CD4-positive, alpha-beta memory T cell (primary cell): ENCODE measurements at regions not wholly inside any gene's neighbourhood (a gene's known extent, or its start where the extent isn't known, plus 50 kb on each side); places are given as distances from the start of the nearest gene placed in this dataset.
A peak's percentile ranks its signal among the peaks of the same experiment; 100 is the strongest.

Experiments
- CTCF ChIA-PET: fragments of 350-600 bp; sonication (Branson Sonifier 250); formaldehyde crosslinking; loops from one replicate; lab custom pipeline; 2021; ENCODE audit warnings: inconsistent platforms; ENCODE audit not compliant: partially characterized antibody; lab: Charles Lee
- POLR2A ChIA-PET: fragments of 350-600 bp; sonication (Branson Sonifier 250); formaldehyde crosslinking; loops from one replicate; lab custom pipeline; 2021; ENCODE audit not compliant: partially characterized antibody; lab: Charles Lee
- DNase-seq, 5 donors: peaks; one replicate each; pipeline versions ENCODE4 v3.0.0 to v3.0.0-alpha.2; 2020 to 2022; ENCODE audit warnings: mixed read lengths in 1 of 5
- H3K27ac ChIP-seq: one replicate; pipeline ENCODE4 v1.7.0; 2013; ENCODE audit warnings: low read depth, low read length
- H3K27me3 ChIP-seq: 2 replicates; pipeline ENCODE4 v1.7.0; 2013; ENCODE audit warnings: mild to moderate bottlenecking, low read length, moderate library complexity; ENCODE audit not compliant: insufficient read depth
- H3K36me3 ChIP-seq: 2 replicates; pipeline ENCODE4 v1.7.0; 2013; ENCODE audit warnings: mild to moderate bottlenecking, low read length, moderate library complexity; ENCODE audit not compliant: insufficient read depth
- H3K4me1 ChIP-seq: 2 replicates; pipeline ENCODE4 v1.7.0; 2013; ENCODE audit warnings: mild to moderate bottlenecking, low read length, moderate library complexity; ENCODE audit not compliant: insufficient read depth
- H3K4me3 ChIP-seq, 2 donors: one replicate each; pipeline ENCODE4 v1.7.0; 2013; ENCODE audit warnings: low read length in 2 of 2, mild to moderate bottlenecking in 1 of 2
- H3K9me3 ChIP-seq, 2 donors: one replicate each; pipeline ENCODE4 v1.7.0; 2013; ENCODE audit warnings: low read length in 2 of 2, control low read depth in 1 of 2; ENCODE audit not compliant: control insufficient read depth in 1 of 2
- H3K27ac Mint-ChIP-seq, 7 donors: one replicate each; pipeline ENCODE4 v1.8.0; 2020 to 2021; ENCODE audit warnings: mixed read lengths in 7 of 7, mild to moderate bottlenecking in 6 of 7, inconsistent platforms in 3 of 7, moderate library complexity in 3 of 7
- H3K27me3 Mint-ChIP-seq, 2 donors: one replicate each; pipeline ENCODE4 v1.8.0; 2020 to 2021; ENCODE audit warnings: mixed read lengths in 2 of 2
- H3K36me3 Mint-ChIP-seq, 2 donors: one replicate each; pipeline ENCODE4 v1.8.0; 2020 to 2021; ENCODE audit warnings: mixed read lengths in 2 of 2, inconsistent platforms in 1 of 2, mild to moderate bottlenecking in 1 of 2
- H3K4me1 Mint-ChIP-seq, 4 donors: one replicate each; pipeline ENCODE4 v1.8.0; 2020 to 2021; ENCODE audit warnings: mixed read lengths in 4 of 4, mild to moderate bottlenecking in 1 of 4
- H3K4me3 Mint-ChIP-seq, 8 donors: one replicate each; pipeline ENCODE4 v1.8.0; 2020 to 2021; ENCODE audit warnings: mixed read lengths in 8 of 8, mild to moderate bottlenecking in 7 of 8, moderate library complexity in 6 of 8, inconsistent platforms in 3 of 8
- H3K9me3 Mint-ChIP-seq, 8 donors: one replicate each; pipeline ENCODE4 v1.8.0; 2020 to 2021; ENCODE audit warnings: mixed read lengths in 8 of 8, mild to moderate bottlenecking in 5 of 8, inconsistent platforms in 3 of 8, moderate library complexity in 1 of 8
- intact Hi-C: fragments of 100-400 bp; cut with micrococcal nuclease; formaldehyde crosslinking; loops from one replicate; pipeline ENCODE4 v1.15.1; 2023

GRCh38 chr14:78088916-78089315 is 81.3 kb upstream of the NRXN3 start:
- H3K4me3 Mint-ChIP-seq = no peak overlapping the region
- CTCF ChIA-PET = no interaction called here
- no peak overlapping the region for H3K4me3 ChIP-seq

GRCh38 chr14:78090864-78091263 is 79.3 kb upstream of the NRXN3 start:
- Mint-ChIP-seq H3K4me3 (no peak overlapping the region), H3K27ac (no peak overlapping the region), H3K4me1 (no peaks in the 10 kb centered on the region), H3K9me3 (no peaks in the 10 kb centered on the region), H3K36me3 (no peaks in the 10 kb centered on the region), H3K27me3 (peaks cover 0 to 3% of the 10 kb centered on the region in 2 donors)
- Histone ChIP-seq H3K4me3 (no peak overlapping the region), H3K27ac (no peak overlapping the region), H3K4me1 (no peaks in the 10 kb centered on the region), H3K9me3 (no peaks in the 10 kb centered on the region), H3K27me3 (no peaks in the 10 kb centered on the region), H3K36me3 (no peaks in the 10 kb centered on the region)
- POLR2A ChIA-PET = no interaction called here
- DNase-seq = no peak
- intact Hi-C loops = no loop called here
- CTCF ChIA-PET = no interaction called here

More at GRCh38 chr14:78088916-78089315, 81.3 kb upstream of the NRXN3 start:
- Histone ChIP-seq H3K4me1 (no peaks in the 10 kb centered on the region), H3K9me3 (no peaks in the 10 kb centered on the region), H3K27me3 (no peaks in the 10 kb centered on the region), H3K36me3 (no peaks in the 10 kb centered on the region), H3K27ac (no peak overlapping the region)
- Mint-ChIP-seq H3K27ac (no peak overlapping the region), H3K4me1 (no peaks in the 10 kb centered on the region), H3K9me3 (peaks cover 0 to 3% (median 0%) of the 10 kb centered on the region in 8 donors), H3K36me3 (no peaks in the 10 kb centered on the region), H3K27me3 (peaks cover 0 to 3% of the 10 kb centered on the region in 2 donors)
- no peak for DNase-seq
- intact Hi-C loops = no loop called here
- POLR2A ChIA-PET = no interaction called here

GRCh38 chr14:78091361-78091760 is 78.8 kb upstream of the NRXN3 start:
- Histone ChIP-seq H3K27me3 (no peaks in the 10 kb centered on the region), H3K27ac (no peak overlapping the region), H3K9me3 (no peaks in the 10 kb centered on the region), H3K4me1 (no peaks in the 10 kb centered on the region), H3K36me3 (no peaks in the 10 kb centered on the region), H3K4me3 (no peak overlapping the region)
- Mint-ChIP-seq H3K27me3 (peaks cover 0 to 3% of the 10 kb centered on the region in 2 donors), H3K9me3 (no peaks in the 10 kb centered on the region), H3K4me1 (no peaks in the 10 kb centered on the region), H3K27ac (no peak overlapping the region), H3K4me3 (no peak overlapping the region), H3K36me3 (no peaks in the 10 kb centered on the region)
- ChIA-PET CTCF (no interaction called here), POLR2A (no interaction called here)
- intact Hi-C loops = no loop called here
- DNase-seq = no peak

- intact Hi-C loops = no loop called here
- ChIA-PET POLR2A (no interaction called here), CTCF (no interaction called here)
- Histone ChIP-seq H3K4me1 (no peaks in the 10 kb centered on the region), H3K4me3 (no peak overlapping the region), H3K9me3 (no peaks in the 10 kb centered on the region), H3K36me3 (no peaks in the 10 kb centered on the region), H3K27me3 (no peaks in the 10 kb centered on the region), H3K27ac (no peak overlapping the region)
- H3K27ac Mint-ChIP-seq = no peak overlapping the region
- H3K4me3 Mint-ChIP-seq = no peak overlapping the region
- H3K36me3 Mint-ChIP-seq = no peaks in the 10 kb centered on the region
- no peaks in the 10 kb centered on the region for H3K4me1 Mint-ChIP-seq
- no peaks in the 10 kb centered on the region for H3K9me3 Mint-ChIP-seq
- DNase-seq = no peak
- H3K27me3 Mint-ChIP-seq = peaks cover 0 to 3% of the 10 kb centered on the region in 2 donors
These were observed 78.1 kb upstream of the NRXN3 start for GRCh38 chr14:78092040-78092439.

- no peak overlapping the region for H3K27ac ChIP-seq
- no peaks in the 10 kb centered on the region for H3K36me3 ChIP-seq
- Mint-ChIP-seq H3K27ac (no peak overlapping the region), H3K9me3 (peaks cover 0 to 6% (median 0%) of the 10 kb centered on the region in 8 donors), H3K4me1 (no peaks in the 10 kb centered on the region), H3K36me3 (no peaks in the 10 kb centered on the region), H3K27me3 (no peaks in the 10 kb centered on the region), H3K4me3 (no peak overlapping the region)
- DNase-seq = peak in 1 of 5 donors; percentile 31
- ChIA-PET POLR2A (interaction anchor here (0.6 kb wide), 1 partner anchor 148 kb away, joined by 3 read pairs; no protein-coding TSS in a partner anchor), CTCF (no interaction called here)
- no peaks in the 10 kb centered on the region for H3K27me3 ChIP-seq
- no peaks in the 10 kb centered on the region for H3K4me1 ChIP-seq
- H3K9me3 ChIP-seq = no peaks in the 10 kb centered on the region
- intact Hi-C loops = no loop called here
- no peak overlapping the region for H3K4me3 ChIP-seq
These were observed 66.9 kb upstream of the NRXN3 start for GRCh38 chr14:78103271-78103670.

GRCh38 chr14:78104160-78104559 is 66.0 kb upstream of the NRXN3 start:
- intact Hi-C loops = no loop called here
- Histone ChIP-seq H3K4me3 (no peak overlapping the region), H3K27me3 (no peaks in the 10 kb centered on the region), H3K4me1 (no peaks in the 10 kb centered on the region), H3K36me3 (no peaks in the 10 kb centered on the region), H3K9me3 (no peaks in the 10 kb centered on the region), H3K27ac (no peak overlapping the region)
- no peak overlapping the region for H3K4me3 Mint-ChIP-seq
- ChIA-PET POLR2A (no interaction called here), CTCF (no interaction called here)
- peaks cover 0 to 7% (median 0%) of the 10 kb centered on the region in 8 donors for H3K9me3 Mint-ChIP-seq
- DNase-seq = no peak
- H3K36me3 Mint-ChIP-seq = no peaks in the 10 kb centered on the region
- H3K4me1 Mint-ChIP-seq = no peaks in the 10 kb centered on the region
- H3K27ac Mint-ChIP-seq = no peak overlapping the region
- no peaks in the 10 kb centered on the region for H3K27me3 Mint-ChIP-seq

- Histone ChIP-seq H3K36me3 (no peaks in the 10 kb centered on the region), H3K27ac (no peak overlapping the region), H3K4me3 (no peak overlapping the region), H3K27me3 (no peaks in the 10 kb centered on the region), H3K4me1 (no peaks in the 10 kb centered on the region), H3K9me3 (no peaks in the 10 kb centered on the region)
- CTCF ChIA-PET = no interaction called here
- no peak overlapping the region for H3K4me3 Mint-ChIP-seq
- no peak for DNase-seq
- POLR2A ChIA-PET = no interaction called here
- H3K9me3 Mint-ChIP-seq = peaks cover 0 to 7% (median 0%) of the 10 kb centered on the region in 8 donors
- intact Hi-C loops = no loop called here
- no peaks in the 10 kb centered on the region for H3K27me3 Mint-ChIP-seq
- H3K27ac Mint-ChIP-seq = no peak overlapping the region
- no peaks in the 10 kb centered on the region for H3K4me1 Mint-ChIP-seq
- no peaks in the 10 kb centered on the region for H3K36me3 Mint-ChIP-seq
These were observed 65.5 kb upstream of the NRXN3 start for GRCh38 chr14:78104655-78105054.

GRCh38 chr14:78106381-78106780 is 63.8 kb upstream of the NRXN3 start:
- Histone ChIP-seq H3K36me3 (no peaks in the 10 kb centered on the region), H3K27me3 (no peaks in the 10 kb centered on the region), H3K27ac (no peak overlapping the region), H3K4me1 (no peaks in the 10 kb centered on the region), H3K4me3 (no peak overlapping the region), H3K9me3 (no peaks in the 10 kb centered on the region)
- Mint-ChIP-seq H3K4me3 (no peak overlapping the region), H3K27ac (no peak overlapping the region), H3K4me1 (no peaks in the 10 kb centered on the region), H3K36me3 (no peaks in the 10 kb centered on the region), H3K27me3 (peaks cover 0 to 4% of the 10 kb centered on the region in 2 donors), H3K9me3 (peaks cover 0 to 7% (median 0%) of the 10 kb centered on the region in 8 donors)
- CTCF ChIA-PET = no interaction called here
- POLR2A ChIA-PET = no interaction called here
- intact Hi-C loops = no loop called here
- no peak for DNase-seq
